Spinal cord (tissue), 9 donors: ENCODE measurements at regions not wholly inside any gene's neighbourhood (a gene's known extent, or its start where the extent isn't known, plus 50 kb on each side); places are given as distances from the start of the nearest gene placed in this dataset.
"Not testable (repeated sequence)": the region's sequence is repeated elsewhere in the genome, so short reads cannot be mapped to it uniquely, and the experiment has no call there.

Experiments
- DNase-seq, 6 donors: peaks; one replicate each; pipeline versions ENCODE4 v3.0.0 to v3.0.0-alpha.2; 2013 to 2015; ENCODE audit warnings: low spot score in 6 of 6, low read depth in 4 of 6
- H3K27ac ChIP-seq: one replicate; pipeline ENCODE4 v1.5.1; 2013; ENCODE audit warnings: low read depth, low read length, control low read depth
- H3K27me3 ChIP-seq: one replicate; pipeline ENCODE4 v1.6.1; 2013; ENCODE audit warnings: low read length; ENCODE audit not compliant: control insufficient read depth, insufficient read depth
- H3K36me3 ChIP-seq: one replicate; pipeline ENCODE4 v1.6.1; 2013; ENCODE audit warnings: low read length; ENCODE audit not compliant: control insufficient read depth, insufficient read depth
- H3K4me1 ChIP-seq: one replicate; pipeline ENCODE4 v1.6.1; 2013; ENCODE audit warnings: low read length; ENCODE audit not compliant: control insufficient read depth, insufficient read depth
- H3K4me3 ChIP-seq: one replicate; pipeline ENCODE4 v1.5.1; 2013; ENCODE audit warnings: low read depth, low read length, control low read depth
- H3K9me3 ChIP-seq: one replicate; pipeline ENCODE4 v1.6.1; 2013; ENCODE audit warnings: low read length; ENCODE audit not compliant: control insufficient read depth, insufficient read depth
- WGBS: methylation state at CpG from one replicate; pipeline ENCODE4 v1.1.5; 2013; ENCODE audit warnings: missing lambda C conversion rate; ENCODE audit not compliant: insufficient coverage; 5-methylcytosine and 5-hydroxymethylcytosine counted together
- donor health status: healthy.

- H3K27ac ChIP-seq, H3K9me3 ChIP-seq, DNase-seq, H3K36me3 ChIP-seq, H3K27me3 ChIP-seq, H3K4me1 ChIP-seq, H3K4me3 ChIP-seq: not testable (repeated sequence)
- 56% methylated on average over 12 of the region's 17 CpGs for WGBS
Observed at GRCh38 chr22:11561744-11562143, 3966.2 kb upstream of the OR11H1 start.

GRCh38 chr22:11568837-11569563 lies 3959.0 kb upstream of the OR11H1 start:
- not testable (repeated sequence) for H3K27me3 ChIP-seq, H3K4me3 ChIP-seq, H3K36me3 ChIP-seq, DNase-seq, H3K4me1 ChIP-seq, H3K27ac ChIP-seq
- WGBS, result 65% methylated on average over 10 of the region's 11 CpGs
- H3K9me3 ChIP-seq, result peaks cover 15% of the 10 kb centered on the region

- H3K27ac ChIP-seq, H3K36me3 ChIP-seq, H3K27me3 ChIP-seq, DNase-seq, H3K4me3 ChIP-seq, H3K4me1 ChIP-seq: not testable (repeated sequence)
- WGBS, result 57% methylated on average over 5 of the region's 5 CpGs
- peaks cover 18% of the 10 kb centered on the region for H3K9me3 ChIP-seq
Observed at GRCh38 chr22:11569564-11569940, 3958.4 kb upstream of the OR11H1 start.

GRCh38 chr22:11573154-11573553 lies 3954.8 kb upstream of the OR11H1 start:
- not testable (repeated sequence) for DNase-seq, H3K27me3 ChIP-seq, H3K4me1 ChIP-seq, H3K4me3 ChIP-seq, H3K27ac ChIP-seq, H3K36me3 ChIP-seq
- 46% methylated on average over 5 of the region's 6 CpGs for WGBS
- peaks cover 21% of the 10 kb centered on the region for H3K9me3 ChIP-seq

GRCh38 chr22:11574231-11574630 lies 3953.8 kb upstream of the OR11H1 start:
- not testable (repeated sequence) for H3K4me3 ChIP-seq, H3K27ac ChIP-seq, H3K4me1 ChIP-seq, DNase-seq, H3K36me3 ChIP-seq, H3K27me3 ChIP-seq
- peaks cover 23% of the 10 kb centered on the region for H3K9me3 ChIP-seq
- WGBS, result 68% methylated on average over 14 of the region's 14 CpGs

GRCh38 chr22:11574659-11575058 lies 3953.3 kb upstream of the OR11H1 start:
- DNase-seq, result not testable (repeated sequence)

GRCh38 chr22:11576740-11577139 lies 3951.3 kb upstream of the OR11H1 start:
- H3K9me3 ChIP-seq, result peaks cover 20% of the 10 kb centered on the region
- WGBS, result 74% methylated on average over 9 of the region's 9 CpGs
- H3K27ac ChIP-seq, result not testable (repeated sequence)

More at GRCh38 chr22:11574659-11575058, 3953.3 kb upstream of the OR11H1 start:
- H3K27me3 ChIP-seq, H3K4me3 ChIP-seq, H3K27ac ChIP-seq, H3K4me1 ChIP-seq, H3K36me3 ChIP-seq: not testable (repeated sequence)
- 42% methylated on average over 3 of the region's 4 CpGs for WGBS
- H3K9me3 ChIP-seq, result peaks cover 20% of the 10 kb centered on the region

GRCh38 chr22:11578115-11578514 lies 3949.9 kb upstream of the OR11H1 start:
- H3K4me1 ChIP-seq, H3K27me3 ChIP-seq, DNase-seq, H3K4me3 ChIP-seq, H3K36me3 ChIP-seq, H3K27ac ChIP-seq: not testable (repeated sequence)
- WGBS, result 45% methylated on average over 7 of the region's 8 CpGs
- H3K9me3 ChIP-seq, result peaks cover 19% of the 10 kb centered on the region

More at GRCh38 chr22:11576740-11577139, 3951.3 kb upstream of the OR11H1 start:
- not testable (repeated sequence) for H3K4me3 ChIP-seq, H3K4me1 ChIP-seq, H3K36me3 ChIP-seq, DNase-seq, H3K27me3 ChIP-seq

GRCh38 chr22:11578551-11578950 lies 3949.4 kb upstream of the OR11H1 start:
- WGBS, result 36% methylated on average over 2 of the region's 3 CpGs
- H3K4me1 ChIP-seq, DNase-seq, H3K27me3 ChIP-seq, H3K27ac ChIP-seq, H3K36me3 ChIP-seq, H3K4me3 ChIP-seq: not testable (repeated sequence)
- peaks cover 19% of the 10 kb centered on the region for H3K9me3 ChIP-seq

GRCh38 chr22:11582048-11582447 lies 3945.9 kb upstream of the OR11H1 start:
- H3K27me3 ChIP-seq, H3K4me1 ChIP-seq, H3K4me3 ChIP-seq, H3K36me3 ChIP-seq, DNase-seq, H3K27ac ChIP-seq: not testable (repeated sequence)
- WGBS, result no CpG with 5 or more reads among the region's 4 CpGs
- H3K9me3 ChIP-seq, result peaks cover 12% of the 10 kb centered on the region
